ENCODE measurements at regions not wholly inside any gene's neighbourhood (a gene's known extent, or its start where the extent isn't known, plus 50 kb on each side); places are given as distances from the start of the nearest gene placed in this dataset.

- TF ChIP-seq CTCF (IDR thresholded peaks at IDR 0.05; ENCODE audit: low read length) (no peak), EZH2 (IDR thresholded peaks at IDR 0.05; ENCODE audit: borderline replicate concordance, low read length) (no peak)
Observed at GRCh38 chr2:204234248-204234647, 297.7 kb downstream of the ICOS start.
